HG03521 (cell line): ENCODE measurements at regions not wholly inside any gene's neighbourhood (a gene's known extent, or its start where the extent isn't known, plus 50 kb on each side); places are given as distances from the start of the nearest gene placed in this dataset.
"Not testable (repeated sequence)": the region's sequence is repeated elsewhere in the genome, so short reads cannot be mapped to it uniquely, and the experiment has no call there.

Source experiments
- ATAC-seq: cut with Tn5 transposase; IDR thresholded peaks from one replicate; pipeline ENCODE4 v1.9.1; 2021; ENCODE audit warnings: mild to moderate bottlenecking, moderate library complexity; ENCODE audit not compliant: unreplicated experiment

- ATAC-seq: no peak
These were observed 105.3 kb upstream of the RORB start for GRCh38 chr9:74391816-74392215.

- ATAC-seq: no peak
These were observed 93.6 kb upstream of the RORB start for GRCh38 chr9:74403581-74403980.

GRCh38 chr9:74404620-74405019 is 92.5 kb upstream of the RORB start:
- no peak for ATAC-seq

GRCh38 chr9:74407166-74407565 is 90.0 kb upstream of the RORB start:
- no peak for ATAC-seq

DNA sequence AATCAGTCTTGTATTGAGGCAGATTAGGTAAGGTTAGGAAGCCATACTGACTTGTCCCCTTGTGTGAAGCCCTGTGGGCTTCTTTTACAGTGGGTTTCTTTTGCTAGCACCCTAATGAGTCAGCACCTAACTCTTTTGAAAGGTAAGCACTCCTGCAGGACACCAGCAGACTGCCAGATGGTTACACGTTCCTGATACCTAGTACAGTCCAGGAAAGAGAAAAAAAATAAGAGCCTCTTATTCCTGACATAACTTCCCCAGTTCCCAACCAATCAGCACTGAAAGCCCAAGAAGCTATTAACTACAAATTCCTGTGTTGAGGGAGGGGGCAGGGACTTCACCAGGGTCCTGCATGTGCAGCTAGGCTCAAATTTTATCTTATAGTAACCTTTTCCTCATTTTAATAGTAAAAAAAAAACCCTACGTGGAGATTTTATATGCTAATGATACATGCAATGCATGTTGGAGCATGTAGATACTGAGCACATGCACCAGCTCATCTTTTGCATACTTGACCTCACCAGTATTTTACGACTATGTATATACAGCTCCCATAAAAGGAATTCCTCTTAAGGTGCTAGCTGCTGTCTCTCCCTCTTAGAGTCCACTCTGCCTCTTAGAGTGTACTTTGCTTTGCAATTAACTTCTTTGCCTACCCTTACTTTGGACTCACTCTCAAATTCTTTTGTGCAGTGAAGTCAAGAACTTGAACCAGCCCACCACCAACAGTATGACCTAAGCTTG is 84.7 kb upstream of the RORB start:
- no peak for ATAC-seq

DNA sequence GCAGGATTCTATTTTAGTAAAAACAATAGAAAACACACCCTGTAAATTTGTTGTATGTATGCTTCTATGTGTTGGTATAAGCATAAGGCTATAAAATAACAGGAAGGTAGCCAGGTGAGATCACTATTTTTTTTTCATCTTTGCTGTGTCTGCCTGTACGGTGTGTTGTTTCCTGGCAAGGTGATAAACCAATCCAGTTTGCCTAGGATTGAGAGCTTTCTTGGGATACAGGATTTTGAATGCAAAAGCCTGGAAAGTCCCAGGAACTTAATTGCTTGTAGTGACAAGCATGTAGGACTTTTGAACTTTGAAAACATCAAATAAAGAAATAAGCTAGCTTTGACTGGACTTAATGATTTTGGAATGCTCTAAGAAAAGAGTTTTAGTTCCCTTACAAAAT is 83.3 kb upstream of the RORB start:
- ATAC-seq: no peak

DNA sequence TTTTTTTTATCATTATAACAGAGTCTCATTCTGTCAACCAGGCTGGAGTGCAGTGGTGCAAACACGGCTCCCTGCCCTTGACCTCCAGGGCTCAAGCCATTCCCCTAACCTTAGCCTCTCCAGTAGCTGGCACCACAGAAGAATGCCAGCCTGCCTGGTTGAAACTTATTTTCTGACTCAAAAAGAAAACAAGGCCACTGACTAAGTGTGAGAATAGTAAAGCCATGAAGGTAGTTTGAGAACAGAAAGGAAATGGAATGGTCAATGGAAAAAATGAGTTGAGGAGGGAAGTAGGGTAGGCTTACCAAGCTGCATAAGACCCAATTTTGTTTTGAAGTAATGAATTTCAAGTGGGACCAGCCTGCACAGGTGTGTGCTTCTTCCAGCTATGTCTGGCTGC is 82.8 kb upstream of the RORB start:
- ATAC-seq: no peak

DNA sequence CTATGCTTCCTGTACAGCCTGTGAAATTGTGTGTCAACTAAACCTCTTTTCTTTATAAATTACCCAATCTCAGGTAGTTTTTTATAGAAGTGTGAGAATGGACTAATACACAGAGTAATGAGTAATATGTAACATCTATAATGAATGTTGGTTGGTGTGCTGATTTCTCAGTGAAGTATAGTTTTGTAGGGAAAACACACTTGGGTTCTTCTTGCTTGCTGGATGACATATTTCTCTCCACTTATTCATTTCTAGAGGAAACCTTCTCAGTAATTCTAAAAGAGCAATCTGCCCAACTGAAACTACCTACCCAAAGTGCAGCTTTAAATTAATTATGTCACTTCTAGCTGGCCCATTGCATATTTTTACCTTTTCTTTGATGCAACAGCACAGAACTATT is 81.1 kb upstream of the RORB start:
- no peak for ATAC-seq

GRCh38 chr9:74424488-74424887 is 72.6 kb upstream of the RORB start:
- ATAC-seq: not testable (repeated sequence)

- ATAC-seq: no peak
These were observed 65.7 kb upstream of the RORB start for GRCh38 chr9:74431467-74431866.

- ATAC-seq: no peak
These were observed 53.9 kb upstream of the RORB start for GRCh38 chr9:74443036-74443750.

DNA sequence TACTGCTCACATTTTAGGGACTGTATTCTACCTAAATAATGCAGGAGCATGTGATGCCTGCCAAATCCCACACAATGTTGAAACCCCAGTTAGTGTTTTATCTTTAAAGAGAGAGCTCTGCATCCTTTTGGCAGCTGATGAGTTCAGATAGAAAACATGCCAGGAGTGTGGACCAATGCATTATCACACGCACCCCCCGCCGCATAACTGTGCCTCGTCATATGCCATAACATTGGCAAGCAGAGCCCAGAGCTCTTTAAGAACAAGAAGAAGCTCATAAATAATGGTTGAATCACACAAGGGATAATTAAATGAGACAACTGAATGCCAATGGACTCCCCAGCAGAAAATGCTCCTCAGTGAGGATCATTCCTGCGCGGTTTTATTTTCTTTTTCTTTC is 52.8 kb upstream of the RORB start:
- no peak for ATAC-seq
